Vagina (tissue), 2 donors: ENCODE measurements at regions not wholly inside any gene's neighbourhood (a gene's known extent, or its start where the extent isn't known, plus 50 kb on each side); places are given as distances from the start of the nearest gene placed in this dataset.

ENCODE experiments used
- POLR2AphosphoS5 ChIP-seq, 2 donors: sonication (generic); formaldehyde crosslinking; IDR thresholded peaks; one replicate each; pipeline ENCODE4 v1.9.0; 2017; ENCODE audit warnings: antibody characterized with exemption in 2 of 2, mild to moderate bottlenecking in 2 of 2, low read depth in 1 of 2; ENCODE audit not compliant: insufficient read depth in 1 of 2
- TF ChIP-seq, protein P1 (sequence below), 3 experiments: fragments of 450-650 bp in 2 of 3; fragments of 200-600 bp in 1 of 3; sonication (generic) in 1 of 3; IDR thresholded peaks; one replicate each; pipeline ENCODE4 v1.5.1; 2017 to 2019; ENCODE audit warnings: antibody characterized with exemption in 3 of 3, mild to moderate bottlenecking in 2 of 3, moderate library complexity in 2 of 3

DNA sequence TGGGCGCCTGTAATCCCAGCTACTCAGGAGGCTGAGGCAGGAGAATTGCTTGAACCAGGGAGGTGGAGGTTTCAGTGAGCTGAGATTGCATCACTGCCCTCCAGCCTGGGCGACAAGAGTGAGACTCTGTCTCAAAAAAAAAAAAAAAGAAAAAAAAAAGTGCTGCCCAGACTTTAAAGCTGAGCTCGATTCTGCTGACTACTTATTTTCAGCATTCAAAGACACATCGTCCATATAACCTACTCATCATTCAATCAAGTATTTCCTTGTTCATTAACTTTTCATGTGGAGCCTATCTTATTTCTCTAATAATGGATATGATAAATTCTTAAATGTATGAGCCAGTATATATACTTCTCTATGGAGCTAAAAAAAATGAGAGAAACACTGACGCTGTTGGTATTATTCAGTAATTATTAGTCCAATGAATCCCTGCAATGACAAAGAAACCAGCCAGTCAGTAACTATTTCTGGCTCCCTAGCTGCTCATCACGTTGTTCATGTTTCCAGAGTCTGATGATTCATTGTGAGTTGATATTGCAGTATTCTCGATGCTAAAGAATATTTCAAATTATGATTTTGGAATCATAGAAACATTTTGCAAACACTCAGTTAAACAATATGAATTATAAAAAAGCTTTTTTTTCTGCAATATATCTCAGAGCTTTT is 111.9 kb downstream of the RAP2B start:
- TF ChIP-seq POLR2AphosphoS5 (IDR thresholded peaks at IDR 0.05; ENCODE audit: insufficient read depth in 1 of 2, low read depth in 1 of 2), result peak in 1 of 2 donors; percentile 49
- TF ChIP-seq, protein P1, sequence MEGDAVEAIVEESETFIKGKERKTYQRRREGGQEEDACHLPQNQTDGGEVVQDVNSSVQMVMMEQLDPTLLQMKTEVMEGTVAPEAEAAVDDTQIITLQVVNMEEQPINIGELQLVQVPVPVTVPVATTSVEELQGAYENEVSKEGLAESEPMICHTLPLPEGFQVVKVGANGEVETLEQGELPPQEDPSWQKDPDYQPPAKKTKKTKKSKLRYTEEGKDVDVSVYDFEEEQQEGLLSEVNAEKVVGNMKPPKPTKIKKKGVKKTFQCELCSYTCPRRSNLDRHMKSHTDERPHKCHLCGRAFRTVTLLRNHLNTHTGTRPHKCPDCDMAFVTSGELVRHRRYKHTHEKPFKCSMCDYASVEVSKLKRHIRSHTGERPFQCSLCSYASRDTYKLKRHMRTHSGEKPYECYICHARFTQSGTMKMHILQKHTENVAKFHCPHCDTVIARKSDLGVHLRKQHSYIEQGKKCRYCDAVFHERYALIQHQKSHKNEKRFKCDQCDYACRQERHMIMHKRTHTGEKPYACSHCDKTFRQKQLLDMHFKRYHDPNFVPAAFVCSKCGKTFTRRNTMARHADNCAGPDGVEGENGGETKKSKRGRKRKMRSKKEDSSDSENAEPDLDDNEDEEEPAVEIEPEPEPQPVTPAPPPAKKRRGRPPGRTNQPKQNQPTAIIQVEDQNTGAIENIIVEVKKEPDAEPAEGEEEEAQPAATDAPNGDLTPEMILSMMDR (IDR thresholded peaks at IDR 0.05), result no peak
